Prostate gland (tissue), 2 donors: ENCODE measurements at regions not wholly inside any gene's neighbourhood (a gene's known extent, or its start where the extent isn't known, plus 50 kb on each side); places are given as distances from the start of the nearest gene placed in this dataset.

Experiments
- DNase-seq: peaks from one replicate; pipeline ENCODE4 v3.0.0-alpha.2; 2019; ENCODE audit warnings: low spot score
- H3K27ac ChIP-seq, 2 donors: fragments of 200-600 bp; sonication (generic); 2 replicates each; pipeline ENCODE4 v1.5.1; 2017 to 2019
- H3K27me3 ChIP-seq: fragments of 200-600 bp; sonication (generic); replicated peaks from 2 replicates; pipeline ENCODE4 v1.5.1; 2019; ENCODE audit not compliant: insufficient read depth
- H3K36me3 ChIP-seq, 2 donors: fragments of 200-600 bp; sonication (generic); 1 replicate in 1 of 2; 2 replicates in 1 of 2; pipeline versions ENCODE4 v1.5.1 to v1.8.1; 2017 to 2019
- H3K4me1 ChIP-seq: fragments of 200-600 bp; sonication (generic); replicated peaks from 2 replicates; pipeline ENCODE4 v1.5.1; 2019
- H3K4me3 ChIP-seq, 2 donors: fragments of 200-600 bp; sonication (generic); 2 replicates each; pipeline ENCODE4 v1.5.1; 2017 to 2019
- H3K9me3 ChIP-seq: fragments of 200-600 bp; sonication (generic); 2 replicates; pipeline ENCODE4 v1.5.1; 2017
- CTCF ChIP-seq, 4 experiments: fragments of 200-600 bp in 2 of 4; fragments of 450-650 bp in 2 of 4; sonication (generic) in 2 of 4; IDR thresholded peaks; 1 replicate in 3 of 4; 2 replicates in 1 of 4; pipeline ENCODE4 v1.5.1; 2016 to 2019; ENCODE audit warnings: antibody characterized with exemption in 4 of 4, mild to moderate bottlenecking in 2 of 4, moderate library complexity in 2 of 4
- POLR2A ChIP-seq: fragments of 450-650 bp; IDR thresholded peaks from one replicate; pipeline ENCODE4 v1.6.1; 2016; ENCODE audit warnings: antibody characterized with exemption, mild to moderate bottlenecking
- POLR2AphosphoS5 ChIP-seq: sonication (generic); formaldehyde crosslinking; IDR thresholded peaks from one replicate; pipeline ENCODE4 v1.6.1; 2017; ENCODE audit warnings: antibody characterized with exemption
- WGBS: methylation state at CpG from one replicate; pipeline ENCODE4 v1.1.5; 2018; 5-methylcytosine and 5-hydroxymethylcytosine counted together
- intact Hi-C: fragments of 100-400 bp; cut with DNase I; formaldehyde crosslinking; loops from one replicate; pipeline ENCODE4 v1.14.2; 2022

GRCh38 chr20:17870086-17870740 is 98.4 kb downstream of the SNX5 start:
- Histone ChIP-seq H3K4me1 (peaks cover 10% of the 10 kb centered on the region), H3K36me3 (no peaks in the 10 kb centered on the region), H3K9me3 (no peaks in the 10 kb centered on the region), H3K27ac (no peak overlapping the region), H3K4me3 (no peak overlapping the region), H3K27me3 (no peaks in the 10 kb centered on the region)
- DNase-seq: no peak
- TF ChIP-seq POLR2A: no peak
- TF ChIP-seq CTCF (IDR thresholded peaks at IDR 0.05): no peak
- no peak for TF ChIP-seq POLR2AphosphoS5
- intact Hi-C loops: no loop called here
- 56% methylated on average over 17 of the region's 17 CpGs for WGBS

- intact Hi-C loops: no loop called here
- no peak overlapping the region for H3K27ac ChIP-seq
- 91% methylated on average over 12 of the region's 12 CpGs for WGBS
- H3K27me3 ChIP-seq: no peaks in the 10 kb centered on the region
- peaks cover 3% of the 10 kb centered on the region for H3K4me1 ChIP-seq
- DNase-seq: no peak
- H3K4me3 ChIP-seq: no peak overlapping the region
- H3K9me3 ChIP-seq: no peaks in the 10 kb centered on the region
- no peak for TF ChIP-seq CTCF (IDR thresholded peaks at IDR 0.05)
- H3K36me3 ChIP-seq: no peaks in the 10 kb centered on the region
Measured at GRCh38 chr20:17869295-17869994, 99.1 kb downstream of the SNX5 start.

- Histone ChIP-seq H3K4me3 (no peak overlapping the region), H3K4me1 (no peaks in the 10 kb centered on the region), H3K27me3 (no peaks in the 10 kb centered on the region), H3K27ac (no peak overlapping the region), H3K9me3 (no peaks in the 10 kb centered on the region), H3K36me3 (no peaks in the 10 kb centered on the region)
- no peak for DNase-seq
- 84% methylated on average over 4 of the region's 4 CpGs for WGBS
- no peak for TF ChIP-seq CTCF (IDR thresholded peaks at IDR 0.05)
- TF ChIP-seq POLR2AphosphoS5: no peak
- TF ChIP-seq POLR2A: no peak
- intact Hi-C loops: no loop called here
Measured at GRCh38 chr20:17868700-17869231, 99.8 kb downstream of the SNX5 start.

- intact Hi-C loops: no loop called here
- H3K4me1 ChIP-seq: no peaks in the 10 kb centered on the region
Measured at GRCh38 chr20:17868151-17868550, 100.4 kb downstream of the SNX5 start.

More at GRCh38 chr20:17868151-17868550, 100.4 kb downstream of the SNX5 start:
- Histone ChIP-seq H3K4me3 (no peak overlapping the region), H3K27me3 (no peaks in the 10 kb centered on the region), H3K36me3 (no peaks in the 10 kb centered on the region), H3K27ac (no peak overlapping the region), H3K9me3 (no peaks in the 10 kb centered on the region)
- TF ChIP-seq POLR2A (no peak), CTCF (IDR thresholded peaks at IDR 0.05) (no peak), POLR2AphosphoS5 (no peak)
- 80% methylated on average over 4 of the region's 4 CpGs for WGBS
- DNase-seq: no peak
